Fibroblast of the conjunctiva (primary cell): ENCODE measurements at regions not wholly inside any gene's neighbourhood (a gene's known extent, or its start where the extent isn't known, plus 50 kb on each side); places are given as distances from the start of the nearest gene placed in this dataset.
"Not testable (repeated sequence)": the region's sequence is repeated elsewhere in the genome, so short reads cannot be mapped to it uniquely, and the experiment has no call there.

Experiments
- DNase-seq: peaks from one replicate; pipeline ENCODE4 v3.0.0-alpha.2; 2010; ENCODE audit warnings: low read depth

GRCh38 chr3:188974856-188975599 lies 196.7 kb upstream of the TPRG1 start:
- DNase-seq, result no peak

GRCh38 chr3:188975600-188976314 lies 196.0 kb upstream of the TPRG1 start:
- DNase-seq, result no peak

- DNase-seq, result no peak
Measured at GRCh38 chr3:188976407-188976806, 195.4 kb upstream of the TPRG1 start.

- DNase-seq, result peak; percentile 16
Measured at GRCh38 chr3:188978421-188979171, 193.2 kb upstream of the TPRG1 start.

- DNase-seq, result no peak
Measured at GRCh38 chr3:188979248-188979647, 192.5 kb upstream of the TPRG1 start.

GRCh38 chr3:188979669-188980310 lies 192.0 kb upstream of the TPRG1 start:
- DNase-seq, result no peak

- no peak for DNase-seq
Measured at GRCh38 chr3:188993181-188993580, 178.6 kb upstream of the TPRG1 start.

GRCh38 chr3:189001559-189001958 lies 170.2 kb upstream of the TPRG1 start:
- peak; percentile 24 for DNase-seq

GRCh38 chr3:189003410-189003809 lies 168.4 kb upstream of the TPRG1 start:
- no peak for DNase-seq

GRCh38 chr3:189013224-189013888 lies 158.4 kb upstream of the TPRG1 start:
- DNase-seq, result no peak

- no peak for DNase-seq
Measured at GRCh38 chr3:189014526-189014925, 157.2 kb upstream of the TPRG1 start.

- not testable (repeated sequence) for DNase-seq
Measured at GRCh38 chr3:189022576-189023466, 148.9 kb upstream of the TPRG1 start.

GRCh38 chr3:189025866-189026265 lies 145.9 kb upstream of the TPRG1 start:
- no peak for DNase-seq

- no peak for DNase-seq
Measured at GRCh38 chr3:189027626-189028155, 144.1 kb upstream of the TPRG1 start.

GRCh38 chr3:189038773-189039745 lies 132.7 kb upstream of the TPRG1 start:
- no peak for DNase-seq

GRCh38 chr3:189040656-189041335 lies 131.0 kb upstream of the TPRG1 start:
- DNase-seq, result no peak

- no peak for DNase-seq
Measured at GRCh38 chr3:189041482-189042090, 130.2 kb upstream of the TPRG1 start.

- DNase-seq, result no peak
Measured at GRCh38 chr3:189042832-189043231, 128.9 kb upstream of the TPRG1 start.
